Panc1 (cell line): ENCODE measurements at regions not wholly inside any gene's neighbourhood (a gene's known extent, or its start where the extent isn't known, plus 50 kb on each side); places are given as distances from the start of the nearest gene placed in this dataset.

ENCODE experiments used
- ATAC-seq: fragments of 200-7000 bp; cut with Tn5 transposase; 2 replicates; pipeline ENCODE4 v1.9.1; 2020; ENCODE audit warnings: mild to moderate bottlenecking, moderate library complexity
- BruUV-seq: library from RNA; stranded (reverse); fragments of 400-500 nt; replicated peaks from 2 replicates; lab custom pipeline; 2021; lab: Mats Ljungman, UMichigan
- CTCF ChIA-PET: fragments of 300-600 bp; sonication (Branson Sonifier 250); formaldehyde crosslinking; loops from one replicate; lab custom pipeline; 2022; ENCODE audit warnings: antibody characterized with exemption; lab: Charles Lee
- POLR2A ChIA-PET: fragments of 300-600 bp; sonication (Branson Sonifier 250); formaldehyde crosslinking; loops from one replicate; lab custom pipeline; 2022; ENCODE audit warnings: antibody characterized with exemption; lab: Charles Lee
- DNase-seq: peaks from one replicate; pipeline ENCODE4 v3.0.0-alpha.2; 2010; ENCODE audit warnings: low read depth, low spot score
- H3K27ac ChIP-seq: 2 replicates; pipeline ENCODE4 v1.5.1; 2011; ENCODE audit warnings: mild to moderate bottlenecking, low read length, inconsistent platforms
- H3K27me3 ChIP-seq: fragments of 200-500 bp; sonication (Bioruptor generic); 2 replicates; pipeline ENCODE4 v1.6.0; 2014; ENCODE audit warnings: low read length, inconsistent platforms; ENCODE audit not compliant: control insufficient read depth, insufficient read depth
- H3K36me3 ChIP-seq: fragments of 200-500 bp; sonication (Bioruptor generic); 2 replicates; pipeline ENCODE4 v1.5.1; 2014; ENCODE audit warnings: inconsistent platforms, mild to moderate bottlenecking, low read length, moderate library complexity; ENCODE audit not compliant: control insufficient read depth, insufficient read depth
- H3K4me1 ChIP-seq: 2 replicates; pipeline ENCODE4 v1.5.1; 2011; ENCODE audit warnings: inconsistent platforms, mild to moderate bottlenecking, low read length, moderate library complexity; ENCODE audit not compliant: control insufficient read depth, insufficient read depth
- H3K4me3 ChIP-seq, 2 experiments: 2 replicates each; pipeline ENCODE4 v1.5.1; 2011 to 2012; ENCODE audit warnings: low read depth in 2 of 2, low read length in 2 of 2, mild to moderate bottlenecking in 2 of 2, inconsistent platforms in 1 of 2, moderate library complexity in 1 of 2
- H3K9me3 ChIP-seq: fragments of 200-500 bp; sonication (Bioruptor generic); 2 replicates; pipeline ENCODE4 v1.5.1; 2014; ENCODE audit warnings: low read depth, mild to moderate bottlenecking, inconsistent platforms, low read length, moderate library complexity; ENCODE audit not compliant: control insufficient read depth, insufficient read depth
- CTCF ChIP-seq: fragments of 450-650 bp; IDR thresholded peaks from 2 replicates; pipeline ENCODE4 v1.5.1; 2017; ENCODE audit warnings: mild to moderate bottlenecking
- POLR2AphosphoS5 ChIP-seq: IDR thresholded peaks from 2 replicates; pipeline ENCODE4 v1.6.1; 2012; ENCODE audit warnings: mild to moderate bottlenecking, low read depth, low read length, moderate library complexity
- SIN3A ChIP-seq: IDR thresholded peaks from 2 replicates; pipeline ENCODE4 v1.6.1; 2012; ENCODE audit warnings: low read depth, mild to moderate bottlenecking, low read length, moderate library complexity, borderline replicate concordance; ENCODE audit not compliant: insufficient read depth
- TCF7L2 ChIP-seq: IDR thresholded peaks from 2 replicates; pipeline ENCODE4 v1.6.1; 2011; ENCODE audit warnings: mild to moderate bottlenecking, low read depth, low read length, inconsistent platforms
- in situ Hi-C: cut with HindIII; loops from 2 replicates; pipeline ENCODE4 v1.10.0; 2016; ENCODE audit warnings: low sequenced_read_pairs, low pct_unique_long_range_greater_than_20kb
- intact Hi-C: fragments of 100-400 bp; cut with micrococcal nuclease; formaldehyde crosslinking; loops from one replicate; pipeline ENCODE4 v1.10.0; 2022; ENCODE audit not compliant: unreplicated experiment
- TF ChIP-seq, protein P1 (sequence below), 2 experiments: IDR thresholded peaks; 2 replicates each; pipeline ENCODE4 v1.6.1; 2011 to 2012; ENCODE audit warnings: low read depth in 2 of 2, control low read depth in 1 of 2, low read length in 1 of 2, mild to moderate bottlenecking in 1 of 2, moderate library complexity in 1 of 2; ENCODE audit not compliant: insufficient read depth in 1 of 2

- Histone ChIP-seq H3K9me3 (no peaks in the 10 kb centered on the region), H3K4me1 (no peaks in the 10 kb centered on the region), H3K27ac (no peak overlapping the region), H3K4me3 (no peak overlapping the region), H3K36me3 (no peaks in the 10 kb centered on the region), H3K27me3 (no peaks in the 10 kb centered on the region)
- BruUV-seq = no TSS peak
- ChIA-PET CTCF (no interaction called here), POLR2A (no interaction called here)
- DNase-seq (no peak), ATAC-seq (no peak)
- intact Hi-C loops = no loop called here
- TF ChIP-seq, protein P1, sequence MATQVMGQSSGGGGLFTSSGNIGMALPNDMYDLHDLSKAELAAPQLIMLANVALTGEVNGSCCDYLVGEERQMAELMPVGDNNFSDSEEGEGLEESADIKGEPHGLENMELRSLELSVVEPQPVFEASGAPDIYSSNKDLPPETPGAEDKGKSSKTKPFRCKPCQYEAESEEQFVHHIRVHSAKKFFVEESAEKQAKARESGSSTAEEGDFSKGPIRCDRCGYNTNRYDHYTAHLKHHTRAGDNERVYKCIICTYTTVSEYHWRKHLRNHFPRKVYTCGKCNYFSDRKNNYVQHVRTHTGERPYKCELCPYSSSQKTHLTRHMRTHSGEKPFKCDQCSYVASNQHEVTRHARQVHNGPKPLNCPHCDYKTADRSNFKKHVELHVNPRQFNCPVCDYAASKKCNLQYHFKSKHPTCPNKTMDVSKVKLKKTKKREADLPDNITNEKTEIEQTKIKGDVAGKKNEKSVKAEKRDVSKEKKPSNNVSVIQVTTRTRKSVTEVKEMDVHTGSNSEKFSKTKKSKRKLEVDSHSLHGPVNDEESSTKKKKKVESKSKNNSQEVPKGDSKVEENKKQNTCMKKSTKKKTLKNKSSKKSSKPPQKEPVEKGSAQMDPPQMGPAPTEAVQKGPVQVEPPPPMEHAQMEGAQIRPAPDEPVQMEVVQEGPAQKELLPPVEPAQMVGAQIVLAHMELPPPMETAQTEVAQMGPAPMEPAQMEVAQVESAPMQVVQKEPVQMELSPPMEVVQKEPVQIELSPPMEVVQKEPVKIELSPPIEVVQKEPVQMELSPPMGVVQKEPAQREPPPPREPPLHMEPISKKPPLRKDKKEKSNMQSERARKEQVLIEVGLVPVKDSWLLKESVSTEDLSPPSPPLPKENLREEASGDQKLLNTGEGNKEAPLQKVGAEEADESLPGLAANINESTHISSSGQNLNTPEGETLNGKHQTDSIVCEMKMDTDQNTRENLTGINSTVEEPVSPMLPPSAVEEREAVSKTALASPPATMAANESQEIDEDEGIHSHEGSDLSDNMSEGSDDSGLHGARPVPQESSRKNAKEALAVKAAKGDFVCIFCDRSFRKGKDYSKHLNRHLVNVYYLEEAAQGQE (IDR thresholded peaks at IDR 0.05; ENCODE audit: insufficient read depth in 1 of 2, low read depth in 2 of 2, low read length in 1 of 2) = no peak
- TF ChIP-seq CTCF = no peak
- no peak for TF ChIP-seq SIN3A
- no peak for TF ChIP-seq POLR2AphosphoS5
- no peak for TF ChIP-seq TCF7L2
- in situ Hi-C loops = no loop called here
Observed at GRCh38 chr5:23613566-23613965, 106.2 kb downstream of the PRDM9 start.

DNA sequence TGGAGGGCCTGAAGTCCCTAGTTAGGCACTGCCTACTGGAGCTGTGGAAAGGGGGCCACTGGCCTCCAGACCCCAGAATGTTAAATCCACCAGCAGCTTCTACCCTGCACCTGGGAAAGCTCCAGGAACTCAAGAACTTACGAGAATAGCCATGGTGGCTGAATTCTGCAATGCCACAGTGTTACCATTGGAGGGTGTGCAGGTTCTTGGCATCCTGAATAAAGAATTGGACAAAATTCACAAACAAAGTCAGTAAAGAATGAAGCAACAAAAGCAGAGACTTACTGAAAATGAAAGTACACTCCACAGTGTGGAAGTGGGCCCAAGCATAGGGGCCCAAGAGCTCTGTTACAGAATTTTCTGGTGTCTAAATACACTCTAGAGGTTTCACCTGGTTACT, 107.0 kb downstream of the PRDM9 start:
- CTCF ChIA-PET = no interaction called here
- BruUV-seq = no TSS peak

More for the DNA sequence above, 107.0 kb downstream of the PRDM9 start:
- POLR2A ChIA-PET = no interaction called here
- H3K27ac ChIP-seq = no peak overlapping the region
- TF ChIP-seq SIN3A (no peak), POLR2AphosphoS5 (no peak), CTCF (no peak), TCF7L2 (no peak)
- TF ChIP-seq, protein P1 (IDR thresholded peaks at IDR 0.05; ENCODE audit: insufficient read depth in 1 of 2, low read depth in 2 of 2, low read length in 1 of 2) = no peak
- ATAC-seq = no peak
- no peaks in the 10 kb centered on the region for H3K27me3 ChIP-seq
- H3K4me1 ChIP-seq = no peaks in the 10 kb centered on the region
- in situ Hi-C loops = no loop called here
- no peaks in the 10 kb centered on the region for H3K36me3 ChIP-seq
- H3K4me3 ChIP-seq = no peak overlapping the region
- intact Hi-C loops = no loop called here
- DNase-seq = no peak
- H3K9me3 ChIP-seq = no peaks in the 10 kb centered on the region
